GM12875 (cell line): ENCODE measurements at regions not wholly inside any gene's neighbourhood (a gene's known extent, or its start where the extent isn't known, plus 50 kb on each side); places are given as distances from the start of the nearest gene placed in this dataset.
"Not testable (repeated sequence)": the region's sequence is repeated elsewhere in the genome, so short reads cannot be mapped to it uniquely, and the experiment has no call there.

Source experiments
- H3K4me3 ChIP-seq: one replicate; pipeline ENCODE4 v1.5.1; 2011; ENCODE audit warnings: low read depth, low read length, control low read depth
- TF ChIP-seq, protein P1 (sequence below): IDR thresholded peaks from 2 replicates; pipeline ENCODE4 v1.5.1; 2011; ENCODE audit warnings: low read depth, mild to moderate bottlenecking, control low read depth, inconsistent platforms, low read length, moderate library complexity, borderline replicate concordance; ENCODE audit not compliant: insufficient read depth

DNA sequence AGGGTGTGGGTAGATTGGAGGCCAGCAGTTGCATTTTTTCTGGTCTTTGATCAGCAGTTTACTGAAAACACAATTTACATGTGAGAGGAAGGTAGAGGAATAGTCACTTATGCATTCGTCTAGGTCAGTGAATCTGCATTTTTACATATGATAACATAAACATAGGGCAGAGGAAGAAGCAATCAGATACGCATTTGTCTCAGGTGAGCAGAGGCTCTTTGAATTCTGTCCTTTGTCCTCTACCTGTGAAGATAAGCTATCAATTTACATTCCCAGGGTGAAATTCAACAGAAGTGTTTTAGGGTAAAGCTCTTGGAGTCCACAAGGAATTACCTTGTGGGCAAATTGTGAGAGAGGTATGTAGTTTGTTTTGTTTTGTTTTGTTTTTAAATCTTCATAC is 306.5 kb downstream of the MAGEB5 start:
- TF ChIP-seq, protein P1, sequence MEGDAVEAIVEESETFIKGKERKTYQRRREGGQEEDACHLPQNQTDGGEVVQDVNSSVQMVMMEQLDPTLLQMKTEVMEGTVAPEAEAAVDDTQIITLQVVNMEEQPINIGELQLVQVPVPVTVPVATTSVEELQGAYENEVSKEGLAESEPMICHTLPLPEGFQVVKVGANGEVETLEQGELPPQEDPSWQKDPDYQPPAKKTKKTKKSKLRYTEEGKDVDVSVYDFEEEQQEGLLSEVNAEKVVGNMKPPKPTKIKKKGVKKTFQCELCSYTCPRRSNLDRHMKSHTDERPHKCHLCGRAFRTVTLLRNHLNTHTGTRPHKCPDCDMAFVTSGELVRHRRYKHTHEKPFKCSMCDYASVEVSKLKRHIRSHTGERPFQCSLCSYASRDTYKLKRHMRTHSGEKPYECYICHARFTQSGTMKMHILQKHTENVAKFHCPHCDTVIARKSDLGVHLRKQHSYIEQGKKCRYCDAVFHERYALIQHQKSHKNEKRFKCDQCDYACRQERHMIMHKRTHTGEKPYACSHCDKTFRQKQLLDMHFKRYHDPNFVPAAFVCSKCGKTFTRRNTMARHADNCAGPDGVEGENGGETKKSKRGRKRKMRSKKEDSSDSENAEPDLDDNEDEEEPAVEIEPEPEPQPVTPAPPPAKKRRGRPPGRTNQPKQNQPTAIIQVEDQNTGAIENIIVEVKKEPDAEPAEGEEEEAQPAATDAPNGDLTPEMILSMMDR, result no peak
- no peak overlapping the region for H3K4me3 ChIP-seq

DNA sequence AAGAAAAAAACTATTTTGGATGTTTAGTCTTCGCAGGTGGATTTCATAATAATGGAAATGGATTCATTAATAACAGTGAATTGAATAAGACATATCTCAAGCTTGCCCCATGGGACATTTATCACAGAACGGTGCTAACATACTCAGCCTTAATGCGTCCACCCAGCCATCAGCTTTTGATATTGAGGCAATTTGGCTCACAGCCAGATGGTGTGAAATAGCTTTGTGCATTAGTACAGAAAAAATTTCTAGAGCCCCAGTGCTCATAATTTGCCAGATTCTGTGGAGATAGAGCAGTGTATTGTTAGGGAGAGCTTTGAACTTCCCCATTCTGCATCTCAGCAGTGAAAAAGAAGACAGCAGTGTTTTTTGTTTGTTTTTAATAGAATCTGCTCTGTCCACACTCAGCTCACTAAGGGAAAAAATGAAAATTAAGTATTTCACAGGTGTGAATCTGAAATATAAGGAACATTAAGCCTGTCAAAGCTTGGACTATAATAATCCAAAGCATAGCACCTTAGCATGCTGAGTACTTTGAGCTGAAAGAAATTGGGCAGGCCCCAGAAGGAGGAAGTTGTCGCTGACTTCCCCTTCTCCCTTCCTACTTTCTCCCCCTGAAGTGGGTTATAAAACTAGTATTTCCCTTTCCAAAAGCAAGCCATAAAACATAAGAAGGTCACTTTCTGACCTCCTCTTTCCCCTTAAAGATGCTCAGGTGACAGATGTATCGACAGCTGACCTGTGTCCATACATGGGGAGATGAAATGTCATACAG is 295.8 kb downstream of the MAGEB5 start:
- TF ChIP-seq, protein P1, result no peak
- no peak overlapping the region for H3K4me3 ChIP-seq

DNA sequence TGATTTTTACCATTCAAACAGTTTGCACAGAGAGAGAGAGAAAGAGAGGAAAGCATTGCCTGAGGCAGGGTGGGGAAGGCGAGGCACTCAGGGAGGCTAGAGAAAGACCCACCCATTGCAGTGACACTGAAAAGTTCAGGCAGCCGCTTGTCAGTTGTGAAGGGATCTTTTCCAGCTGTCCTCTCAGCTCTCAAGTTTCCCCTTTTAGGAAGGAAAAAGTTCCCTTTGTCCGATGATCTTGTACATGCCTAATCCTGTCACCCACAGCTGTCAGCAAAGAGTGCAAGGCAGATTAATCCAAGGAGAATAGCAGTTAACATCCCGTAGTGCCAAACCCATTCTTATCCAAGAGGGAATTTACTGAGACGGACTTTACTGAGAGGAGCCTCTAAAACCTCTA is 255.0 kb downstream of the MAGEB5 start:
- TF ChIP-seq, protein P1, result no peak
- no peak overlapping the region for H3K4me3 ChIP-seq

DNA sequence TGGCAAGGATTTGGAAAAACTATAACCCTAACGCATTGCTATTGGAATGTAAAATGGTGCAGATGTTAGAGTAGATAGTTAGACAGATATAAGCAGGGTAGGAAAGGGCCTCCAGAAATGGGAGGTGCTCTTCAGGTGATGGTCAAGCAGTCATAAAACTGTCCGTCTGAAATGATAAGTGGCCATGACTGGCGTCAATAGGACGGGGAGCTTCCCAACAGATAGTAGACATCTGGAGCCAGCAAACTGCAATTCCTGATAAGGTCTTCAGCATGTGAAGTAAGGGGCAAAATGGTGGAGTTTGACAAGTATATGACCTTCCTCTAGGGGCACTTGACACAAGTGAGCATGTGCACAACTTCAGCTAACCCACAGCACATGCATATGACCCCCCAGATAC is 250.4 kb downstream of the MAGEB5 start:
- no peak overlapping the region for H3K4me3 ChIP-seq
- TF ChIP-seq, protein P1, result no peak

DNA sequence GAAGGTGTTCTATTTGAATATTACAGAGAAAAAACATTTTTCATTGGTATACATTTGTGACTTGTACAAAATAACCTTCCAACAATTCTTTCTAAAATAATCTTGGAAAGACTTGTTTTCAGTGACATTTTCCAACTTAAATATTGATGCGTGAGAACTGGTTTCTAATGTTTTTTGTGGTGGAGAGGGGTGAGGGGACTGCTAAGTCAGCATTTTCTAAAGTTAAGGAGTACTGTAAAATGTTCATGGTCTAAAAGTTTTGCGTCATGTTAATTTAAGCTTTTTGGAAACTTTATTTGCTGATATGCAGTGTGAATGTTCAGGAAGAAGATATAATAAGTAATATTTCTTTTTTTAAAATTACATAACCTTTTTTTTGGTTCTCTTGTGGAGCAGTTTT is 229.3 kb downstream of the MAGEB5 start:
- TF ChIP-seq, protein P1, result no peak
- H3K4me3 ChIP-seq, result no peak overlapping the region

DNA sequence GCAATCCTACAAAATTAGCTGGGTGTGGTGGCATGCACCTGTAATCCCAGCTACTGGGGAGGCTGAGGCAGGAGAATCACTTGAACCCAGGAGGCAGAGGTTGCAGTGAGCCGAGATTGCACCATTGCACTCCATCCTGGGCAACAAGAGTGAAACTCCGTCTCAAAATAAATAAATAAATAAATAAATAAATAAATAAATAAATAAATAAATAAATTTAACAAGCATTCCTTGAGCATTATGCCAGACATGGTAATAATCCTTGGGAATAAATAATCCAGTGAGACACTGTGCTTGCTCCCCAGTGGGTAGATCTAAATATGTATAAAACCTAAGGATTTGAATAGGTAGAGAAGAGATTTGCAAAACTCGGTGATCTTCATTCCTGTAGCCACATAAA is 228.4 kb downstream of the MAGEB5 start:
- H3K4me3 ChIP-seq, result not testable (repeated sequence)

DNA sequence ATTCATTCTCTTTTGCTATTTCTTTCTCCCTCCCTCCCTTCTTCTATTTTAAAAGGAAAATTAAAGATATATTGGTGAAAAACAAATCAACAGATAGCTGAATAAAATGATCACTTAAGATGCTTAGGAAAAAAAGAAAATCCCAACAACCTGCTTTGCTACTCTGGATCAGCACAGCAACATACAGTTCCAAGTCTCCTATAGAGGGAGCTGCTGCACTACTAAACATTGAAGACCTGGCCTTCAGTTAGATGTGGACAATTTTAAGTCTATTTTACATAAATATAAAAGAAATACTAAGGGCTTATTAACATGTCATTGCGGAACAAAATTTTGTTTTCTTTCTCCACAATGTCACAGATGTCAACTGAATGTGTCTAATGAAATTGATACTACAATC is 226.4 kb downstream of the MAGEB5 start:
- TF ChIP-seq, protein P1, result peak; percentile 12; the same call in 1 of the 2 replicates
- no peak overlapping the region for H3K4me3 ChIP-seq

DNA sequence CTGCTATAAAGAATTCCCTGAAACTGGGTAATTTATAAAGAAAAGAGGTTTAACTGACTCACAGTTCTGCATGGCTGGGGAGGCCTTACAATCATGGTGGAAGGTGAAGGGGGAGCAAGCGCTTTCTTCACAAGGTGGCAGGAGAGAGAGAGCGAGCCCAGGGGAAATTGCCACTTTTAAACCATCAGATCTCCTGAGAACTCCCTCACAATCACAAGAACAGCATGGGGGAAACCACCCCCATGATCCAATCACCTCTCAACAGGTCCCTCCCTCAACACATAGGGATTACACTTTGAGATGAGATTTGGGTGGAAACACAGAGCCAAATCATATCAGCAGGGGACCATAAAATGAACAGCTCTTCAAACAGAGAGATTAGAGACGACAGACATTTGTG is 198.6 kb downstream of the MAGEB5 start:
- H3K4me3 ChIP-seq, result no peak overlapping the region
- TF ChIP-seq, protein P1, result no peak
